ENCODE measurements at regions not wholly inside any gene's neighbourhood (a gene's known extent, or its start where the extent isn't known, plus 50 kb on each side); places are given as distances from the start of the nearest gene placed in this dataset.

DNA sequence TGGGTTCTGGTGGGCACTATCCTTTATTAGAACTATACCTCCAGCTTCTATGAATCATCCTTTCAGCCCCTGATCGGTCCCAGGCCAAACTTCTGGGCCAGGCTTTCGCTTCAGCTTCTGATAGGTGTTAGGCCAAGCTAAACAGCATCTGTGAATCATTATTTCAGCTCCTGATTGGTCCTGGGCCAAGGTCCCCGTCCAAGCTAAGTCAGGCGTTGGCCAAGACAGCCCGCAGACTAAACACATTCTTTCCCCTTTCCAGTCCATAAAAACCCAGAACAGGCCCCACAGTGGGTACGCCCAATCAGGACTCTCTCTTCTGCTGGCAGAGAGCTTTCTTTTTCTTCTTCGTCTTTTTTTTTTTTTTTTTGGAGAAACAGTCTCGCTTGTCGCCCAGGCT, 1808.9 kb upstream of the SEL1L start:
- no peak for TF ChIP-seq EZH2 (IDR thresholded peaks at IDR 0.05; ENCODE audit: borderline replicate concordance, low read length)
- TF ChIP-seq, protein P1, sequence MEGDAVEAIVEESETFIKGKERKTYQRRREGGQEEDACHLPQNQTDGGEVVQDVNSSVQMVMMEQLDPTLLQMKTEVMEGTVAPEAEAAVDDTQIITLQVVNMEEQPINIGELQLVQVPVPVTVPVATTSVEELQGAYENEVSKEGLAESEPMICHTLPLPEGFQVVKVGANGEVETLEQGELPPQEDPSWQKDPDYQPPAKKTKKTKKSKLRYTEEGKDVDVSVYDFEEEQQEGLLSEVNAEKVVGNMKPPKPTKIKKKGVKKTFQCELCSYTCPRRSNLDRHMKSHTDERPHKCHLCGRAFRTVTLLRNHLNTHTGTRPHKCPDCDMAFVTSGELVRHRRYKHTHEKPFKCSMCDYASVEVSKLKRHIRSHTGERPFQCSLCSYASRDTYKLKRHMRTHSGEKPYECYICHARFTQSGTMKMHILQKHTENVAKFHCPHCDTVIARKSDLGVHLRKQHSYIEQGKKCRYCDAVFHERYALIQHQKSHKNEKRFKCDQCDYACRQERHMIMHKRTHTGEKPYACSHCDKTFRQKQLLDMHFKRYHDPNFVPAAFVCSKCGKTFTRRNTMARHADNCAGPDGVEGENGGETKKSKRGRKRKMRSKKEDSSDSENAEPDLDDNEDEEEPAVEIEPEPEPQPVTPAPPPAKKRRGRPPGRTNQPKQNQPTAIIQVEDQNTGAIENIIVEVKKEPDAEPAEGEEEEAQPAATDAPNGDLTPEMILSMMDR (conservative IDR thresholded peaks at IDR 0.05 in 1 of 2, IDR thresholded peaks at IDR 0.05 in 1 of 2; ENCODE audit: extremely low read depth in 1 of 2, insufficient read depth in 1 of 2, low read depth in 1 of 2, low read length in 2 of 2) = no peak

Data from mammary epithelial cell (primary cell).